ENCODE measurements at regions not wholly inside any gene's neighbourhood (a gene's known extent, or its start where the extent isn't known, plus 50 kb on each side); places are given as distances from the start of the nearest gene placed in this dataset.

DNA sequence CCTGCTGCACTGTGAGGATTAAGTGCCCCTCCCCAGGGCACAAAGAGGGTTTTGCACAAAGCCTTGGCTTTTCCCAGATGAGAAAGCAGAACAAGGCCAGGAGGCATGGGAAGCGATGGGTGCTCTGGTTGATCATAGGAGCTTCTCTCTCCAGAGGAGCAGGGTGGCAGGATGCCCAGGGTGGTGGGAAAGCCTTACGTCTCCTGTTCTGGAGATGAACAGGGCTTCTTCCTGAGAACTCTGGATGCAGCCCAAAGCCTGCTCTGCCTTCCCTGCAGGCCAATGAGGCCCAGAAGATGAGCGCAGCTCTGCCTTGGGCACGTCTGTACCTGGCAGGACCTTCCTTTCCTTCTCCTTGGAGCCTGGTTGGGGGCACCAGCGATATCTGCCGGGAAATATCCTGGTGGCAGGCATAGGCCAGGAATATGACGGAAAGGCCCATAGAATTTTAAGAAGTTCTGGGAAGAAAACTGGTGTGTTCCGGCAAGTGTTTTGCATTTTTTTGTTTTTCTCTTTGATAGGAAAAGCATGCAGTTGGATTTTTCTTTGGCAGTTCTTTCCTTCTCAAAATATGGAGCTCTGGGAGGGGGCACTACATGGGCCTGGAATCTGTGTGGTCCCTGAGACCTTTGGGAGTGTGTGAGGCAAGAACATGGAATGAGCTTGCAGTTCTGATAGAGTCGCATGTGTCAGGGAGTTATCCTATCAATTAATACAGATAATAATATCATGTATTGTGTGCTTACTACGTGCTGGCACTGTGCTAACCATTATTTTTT is 253.2 kb upstream of the KLF4 start:
- no peak overlapping the region for H3K4me3 ChIP-seq (ENCODE audit: insufficient read depth, low read depth, low read length)
- no peak for TF ChIP-seq EZH2 (IDR thresholded peaks at IDR 0.05; ENCODE audit: insufficient read depth, low read length)
- TF ChIP-seq, protein P1, sequence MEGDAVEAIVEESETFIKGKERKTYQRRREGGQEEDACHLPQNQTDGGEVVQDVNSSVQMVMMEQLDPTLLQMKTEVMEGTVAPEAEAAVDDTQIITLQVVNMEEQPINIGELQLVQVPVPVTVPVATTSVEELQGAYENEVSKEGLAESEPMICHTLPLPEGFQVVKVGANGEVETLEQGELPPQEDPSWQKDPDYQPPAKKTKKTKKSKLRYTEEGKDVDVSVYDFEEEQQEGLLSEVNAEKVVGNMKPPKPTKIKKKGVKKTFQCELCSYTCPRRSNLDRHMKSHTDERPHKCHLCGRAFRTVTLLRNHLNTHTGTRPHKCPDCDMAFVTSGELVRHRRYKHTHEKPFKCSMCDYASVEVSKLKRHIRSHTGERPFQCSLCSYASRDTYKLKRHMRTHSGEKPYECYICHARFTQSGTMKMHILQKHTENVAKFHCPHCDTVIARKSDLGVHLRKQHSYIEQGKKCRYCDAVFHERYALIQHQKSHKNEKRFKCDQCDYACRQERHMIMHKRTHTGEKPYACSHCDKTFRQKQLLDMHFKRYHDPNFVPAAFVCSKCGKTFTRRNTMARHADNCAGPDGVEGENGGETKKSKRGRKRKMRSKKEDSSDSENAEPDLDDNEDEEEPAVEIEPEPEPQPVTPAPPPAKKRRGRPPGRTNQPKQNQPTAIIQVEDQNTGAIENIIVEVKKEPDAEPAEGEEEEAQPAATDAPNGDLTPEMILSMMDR (IDR thresholded peaks at IDR 0.05; ENCODE audit: insufficient read depth, low read depth, low read length), result no peak
- H3K36me3 ChIP-seq (ENCODE audit: insufficient read depth, low read length), result no peaks in the 10 kb centered on the region
- H3K4me1 ChIP-seq (ENCODE audit: insufficient read depth, low read length), result peaks cover 17% of the 10 kb centered on the region
- DNase-seq (ENCODE audit: low read depth) (no peak), FAIRE-seq (no peak)
- Mint-ChIP-seq H3K4me1 (ENCODE audit: low read depth, unreplicated experiment) (peaks cover 3% of the 10 kb centered on the region), H3K4me3 (ENCODE audit: unreplicated experiment) (no peak overlapping the region), H3K27me3 (ENCODE audit: low read depth, unreplicated experiment) (peaks cover 21% of the 10 kb centered on the region), H3K9me3 (ENCODE audit: unreplicated experiment) (no peaks in the 10 kb centered on the region), H3K36me3 (ENCODE audit: low read depth, unreplicated experiment) (no peaks in the 10 kb centered on the region), H3K27ac (ENCODE audit: unreplicated experiment) (no peak overlapping the region)
- H3K4me2 ChIP-seq (ENCODE audit: low read length), result no peak overlapping the region
- no peaks in the 10 kb centered on the region for H3K27me3 ChIP-seq (ENCODE audit: insufficient read depth, low read length)
- H3K9me3 ChIP-seq (ENCODE audit: insufficient read depth, low read depth, low read length), result no peaks in the 10 kb centered on the region
- no peak overlapping the region for H3K9ac ChIP-seq (ENCODE audit: low read length)
- no peak overlapping the region for H2AFZ ChIP-seq (ENCODE audit: low read depth, low read length)
- no peaks in the 10 kb centered on the region for H3K79me2 ChIP-seq (ENCODE audit: insufficient read depth, low read length)
- no peak overlapping the region for H3K27ac ChIP-seq (ENCODE audit: low read depth, low read length)
- no peaks in the 10 kb centered on the region for H4K20me1 ChIP-seq (ENCODE audit: insufficient read depth, low read length)

DNA sequence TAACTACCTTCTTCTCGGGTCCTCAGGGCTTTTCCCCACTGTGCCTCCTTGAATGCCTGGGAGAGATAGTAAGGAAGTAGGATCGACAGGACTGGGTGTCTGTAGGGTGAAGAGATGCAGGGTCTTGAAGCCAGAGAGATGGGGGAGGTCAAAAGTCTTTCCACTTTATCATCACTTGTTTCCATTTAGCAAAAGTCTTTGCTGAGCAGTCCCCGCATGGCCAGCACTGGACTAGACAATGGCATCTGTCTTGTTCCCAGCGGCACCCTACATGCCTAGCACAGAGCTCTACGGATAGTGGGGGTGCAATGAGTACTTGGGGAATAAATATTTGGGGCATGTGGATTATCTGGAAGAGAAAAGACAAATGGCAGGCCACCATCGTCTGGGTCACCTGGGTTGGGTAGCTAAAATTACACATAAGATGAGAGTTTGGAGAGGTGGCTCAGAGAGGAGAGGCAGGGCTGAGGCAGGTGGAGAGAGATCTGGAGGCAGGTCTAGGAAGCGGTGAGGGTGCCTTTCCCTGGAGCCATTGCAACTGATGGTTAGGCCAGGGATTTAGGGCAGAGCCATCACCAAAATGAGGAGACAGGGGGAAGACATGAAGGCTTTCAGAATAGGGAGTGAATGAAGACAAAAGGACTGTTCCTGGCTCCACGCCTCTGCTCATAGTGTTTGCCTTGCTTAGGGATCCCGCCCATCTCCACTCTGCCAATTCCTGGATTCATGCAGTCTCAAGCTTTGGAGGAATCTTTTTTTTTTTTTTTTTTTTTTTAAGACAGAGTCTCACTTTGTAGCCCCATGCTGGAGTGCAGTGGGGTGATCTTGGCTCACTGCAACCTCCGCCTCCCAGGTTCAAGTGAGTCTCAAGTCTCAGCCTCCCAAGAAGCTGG is 250.8 kb upstream of the KLF4 start:
- H3K79me2 ChIP-seq (ENCODE audit: insufficient read depth, low read length), result no peaks in the 10 kb centered on the region
- H3K4me2 ChIP-seq (ENCODE audit: low read length), result no peak overlapping the region
- no peaks in the 10 kb centered on the region for H3K9me3 Mint-ChIP-seq (ENCODE audit: unreplicated experiment)
- H3K27me3 ChIP-seq (ENCODE audit: insufficient read depth, low read length), result no peaks in the 10 kb centered on the region
- H4K20me1 ChIP-seq (ENCODE audit: insufficient read depth, low read length), result no peaks in the 10 kb centered on the region
- peaks cover 19% of the 10 kb centered on the region for H3K4me1 ChIP-seq (ENCODE audit: insufficient read depth, low read length)
- no peaks in the 10 kb centered on the region for H3K9me3 ChIP-seq (ENCODE audit: insufficient read depth, low read depth, low read length)
- H3K9ac ChIP-seq (ENCODE audit: low read length), result no peak overlapping the region
- DNase-seq (ENCODE audit: low read depth) (no peak), FAIRE-seq (no peak)
- H2AFZ ChIP-seq (ENCODE audit: low read depth, low read length), result no peak overlapping the region
- H3K4me3 ChIP-seq (ENCODE audit: insufficient read depth, low read depth, low read length), result no peak overlapping the region
- peaks cover 7% of the 10 kb centered on the region for H3K4me1 Mint-ChIP-seq (ENCODE audit: low read depth, unreplicated experiment)
- no peak overlapping the region for H3K27ac ChIP-seq (ENCODE audit: low read depth, low read length)
- H3K27me3 Mint-ChIP-seq (ENCODE audit: low read depth, unreplicated experiment), result peaks cover 24% of the 10 kb centered on the region
- no peak overlapping the region for H3K27ac Mint-ChIP-seq (ENCODE audit: unreplicated experiment)
- no peak overlapping the region for H3K4me3 Mint-ChIP-seq (ENCODE audit: unreplicated experiment)
- H3K36me3 ChIP-seq (ENCODE audit: insufficient read depth, low read length), result no peaks in the 10 kb centered on the region
- no peak for TF ChIP-seq EZH2 (IDR thresholded peaks at IDR 0.05; ENCODE audit: insufficient read depth, low read length)
- TF ChIP-seq, protein P1 (IDR thresholded peaks at IDR 0.05; ENCODE audit: insufficient read depth, low read depth, low read length), result no peak
- H3K36me3 Mint-ChIP-seq (ENCODE audit: low read depth, unreplicated experiment), result no peaks in the 10 kb centered on the region

Measured in astrocyte (in vitro differentiated cells and primary cell).